Stimulated activated CD8-positive, alpha-beta memory T cell treated with anti-CD3 and anti-CD28 coated beads, Interleukin-7, amount 100 ng/mL, for 48 hours (primary cell): ENCODE measurements at regions not wholly inside any gene's neighbourhood (a gene's known extent, or its start where the extent isn't known, plus 50 kb on each side); places are given as distances from the start of the nearest gene placed in this dataset.

Source experiments
- DNase-seq, 2 donors: peaks; one replicate each; pipeline ENCODE4 v3.0.0-alpha.2; 2020; ENCODE audit warnings: low read depth in 1 of 2; ENCODE audit errors: extremely low read depth in 1 of 2

DNA sequence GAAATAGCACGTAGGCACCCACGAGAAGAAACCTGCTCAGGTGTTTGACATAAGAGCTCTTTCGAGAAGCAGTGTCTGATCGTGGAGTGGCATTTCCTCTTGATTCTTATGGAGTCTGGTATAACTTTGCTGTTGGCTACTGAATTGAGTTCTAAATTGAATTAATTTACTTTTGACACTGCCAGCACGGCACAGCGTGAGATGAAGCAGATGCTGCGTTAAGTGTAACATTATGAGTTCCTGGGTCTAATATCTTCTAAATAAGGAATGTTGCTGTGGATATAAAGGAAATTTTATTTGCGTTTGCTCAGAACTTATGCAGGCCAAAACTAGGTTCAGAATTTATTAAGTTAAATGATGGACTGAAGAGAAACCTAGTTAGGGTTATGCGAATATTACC, 919.9 kb downstream of the TUSC7 start:
- no peak for DNase-seq

- DNase-seq, result no peak
Observed at GRCh38 chr3:117630469-117630868, 920.9 kb downstream of the TUSC7 start.

- DNase-seq, result no peak
Observed at GRCh38 chr3:117630885-117631284, 921.3 kb downstream of the TUSC7 start.

DNA sequence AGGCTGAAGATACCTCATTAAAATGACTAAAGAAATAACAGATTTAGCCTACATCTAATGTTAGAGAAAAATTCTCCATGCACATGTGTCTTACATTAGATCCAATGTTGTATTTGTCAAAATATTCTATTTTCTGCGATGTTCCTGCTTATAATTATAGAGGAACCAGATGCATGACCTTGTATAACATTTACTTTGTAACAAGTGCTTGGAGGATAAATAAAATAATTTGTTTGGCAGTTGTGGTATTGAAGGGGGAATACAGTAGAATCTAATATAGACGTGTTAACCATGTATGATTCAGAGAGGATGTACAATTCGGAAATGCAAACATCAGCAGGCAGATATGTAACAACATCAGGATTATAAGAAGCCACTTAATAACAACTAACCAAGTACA, 922.2 kb downstream of the TUSC7 start:
- no peak for DNase-seq

DNA sequence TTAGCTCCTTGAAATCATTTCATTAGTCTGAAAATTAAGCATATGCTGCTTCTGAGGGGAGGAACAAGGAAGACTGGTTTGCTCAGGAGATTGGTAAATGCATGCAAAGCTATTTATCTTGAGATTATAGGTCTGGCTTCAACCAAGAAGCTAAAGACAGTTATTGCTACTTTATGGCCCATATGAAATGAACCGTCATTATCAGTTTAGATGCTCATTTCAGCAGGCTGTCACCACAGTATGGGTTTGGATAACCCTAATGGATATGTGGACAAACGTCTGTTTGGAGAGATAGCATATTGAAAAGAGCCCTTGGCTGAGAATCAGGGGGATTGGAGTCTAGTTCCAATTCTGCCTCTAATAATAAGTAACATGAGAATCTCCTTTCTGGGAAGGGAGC, 922.6 kb downstream of the TUSC7 start:
- no peak for DNase-seq

- no peak for DNase-seq
Observed at GRCh38 chr3:117633207-117633606, 923.6 kb downstream of the TUSC7 start.

DNA sequence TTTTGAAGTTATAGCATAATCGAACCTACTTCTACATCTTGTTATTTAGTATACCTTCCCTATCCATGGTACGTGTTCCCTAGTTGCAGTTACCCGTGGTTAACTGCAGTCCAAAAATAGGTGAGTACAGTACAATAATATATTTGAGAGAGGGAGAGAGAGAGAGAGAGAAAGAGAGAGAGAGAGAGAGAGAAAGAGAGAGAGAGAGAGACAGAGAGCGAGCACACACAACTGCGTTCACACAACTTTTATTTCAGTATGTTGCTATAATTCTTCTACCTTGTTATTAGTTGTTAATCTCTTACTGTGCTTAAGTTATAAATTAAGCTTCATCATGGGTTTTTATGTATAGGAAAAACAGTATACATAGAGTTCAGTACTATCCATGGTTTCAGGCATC, 928.1 kb downstream of the TUSC7 start:
- DNase-seq, result no peak

- no peak for DNase-seq
Observed at GRCh38 chr3:117644203-117644602, 934.6 kb downstream of the TUSC7 start.

GRCh38 chr3:117645561-117646242, 936.1 kb downstream of the TUSC7 start:
- no peak for DNase-seq

GRCh38 chr3:117647435-117647834, 937.9 kb downstream of the TUSC7 start:
- no peak for DNase-seq

DNA sequence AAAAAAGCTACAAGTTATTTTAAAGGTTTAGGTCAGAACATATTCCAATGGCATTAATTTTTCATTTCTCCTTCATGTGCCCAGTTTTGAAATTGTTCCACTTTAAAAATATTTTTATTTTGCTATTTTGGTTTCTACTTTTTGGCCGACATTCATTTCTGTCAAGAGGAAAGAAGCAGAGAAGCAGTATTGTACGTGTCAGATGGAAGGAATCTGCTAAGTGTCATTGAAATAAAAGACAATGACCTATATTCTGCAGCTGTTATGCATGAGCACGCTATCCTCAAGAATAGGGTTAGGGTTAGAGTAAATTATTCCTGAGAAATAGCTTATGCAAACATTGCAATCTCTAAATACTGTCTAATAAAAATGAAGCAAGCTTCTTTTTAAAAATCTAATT, 941.7 kb downstream of the TUSC7 start:
- no peak for DNase-seq

GRCh38 chr3:117656391-117656790, 946.8 kb downstream of the TUSC7 start:
- DNase-seq, result no peak

DNA sequence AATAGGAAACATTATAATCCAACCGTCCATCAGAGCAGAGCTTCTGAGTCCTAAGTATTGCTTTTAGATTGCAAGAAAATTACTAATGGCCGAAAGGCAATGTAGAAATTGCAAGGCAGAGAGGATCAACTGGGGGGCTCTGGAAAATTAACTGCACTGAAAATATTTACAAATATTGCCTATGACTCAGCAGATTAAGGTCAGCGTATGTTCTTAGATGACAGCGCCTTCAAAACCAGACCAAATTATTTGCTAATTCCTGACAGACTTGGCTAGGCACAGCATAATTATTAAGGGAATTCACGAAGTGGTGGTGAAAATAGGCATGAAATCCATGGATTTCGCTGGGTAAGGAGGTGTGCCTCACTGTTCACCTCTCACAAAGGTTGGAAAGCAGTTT, 947.7 kb downstream of the TUSC7 start:
- no peak for DNase-seq

- no peak for DNase-seq
Observed at GRCh38 chr3:117660941-117661817, 951.6 kb downstream of the TUSC7 start.

DNA sequence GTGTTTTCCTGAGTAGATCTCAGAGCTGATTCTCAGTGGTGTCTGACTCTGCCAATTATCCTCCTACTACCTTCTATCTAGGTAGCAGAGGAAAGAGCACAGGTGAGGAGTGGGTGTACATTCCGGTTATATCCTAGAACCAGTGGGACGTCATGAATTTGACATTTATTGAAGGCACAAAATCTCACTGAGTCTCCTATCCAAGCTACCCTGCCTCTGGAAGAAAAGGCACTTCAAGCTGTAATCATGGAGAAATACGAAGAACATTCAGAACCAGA, 952.2 kb downstream of the TUSC7 start:
- DNase-seq, result no peak

DNA sequence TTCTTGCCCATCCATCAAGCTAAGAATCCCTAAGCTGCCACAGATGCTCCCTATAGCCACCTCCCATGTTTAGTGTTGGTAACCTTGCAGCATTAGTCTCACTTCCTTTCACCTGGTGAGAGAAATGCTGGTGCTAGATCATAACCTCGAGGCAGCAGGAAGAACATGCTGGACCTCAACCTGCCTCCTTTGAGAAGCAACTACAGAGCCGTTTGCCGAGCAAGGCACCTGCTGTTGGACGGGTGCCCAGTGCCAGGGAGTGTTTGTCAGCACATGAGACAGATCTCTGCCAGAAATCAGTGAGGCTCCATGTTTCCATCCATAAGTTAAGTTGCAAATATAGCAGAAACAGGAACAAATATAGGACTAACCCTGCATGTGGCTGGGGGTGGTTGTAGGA, 955.7 kb downstream of the TUSC7 start:
- DNase-seq, result no peak

- DNase-seq, result no peak
Observed at GRCh38 chr3:117666325-117666724, 956.7 kb downstream of the TUSC7 start.

- no peak for DNase-seq
Observed at GRCh38 chr3:117666812-117667211, 957.2 kb downstream of the TUSC7 start.

DNA sequence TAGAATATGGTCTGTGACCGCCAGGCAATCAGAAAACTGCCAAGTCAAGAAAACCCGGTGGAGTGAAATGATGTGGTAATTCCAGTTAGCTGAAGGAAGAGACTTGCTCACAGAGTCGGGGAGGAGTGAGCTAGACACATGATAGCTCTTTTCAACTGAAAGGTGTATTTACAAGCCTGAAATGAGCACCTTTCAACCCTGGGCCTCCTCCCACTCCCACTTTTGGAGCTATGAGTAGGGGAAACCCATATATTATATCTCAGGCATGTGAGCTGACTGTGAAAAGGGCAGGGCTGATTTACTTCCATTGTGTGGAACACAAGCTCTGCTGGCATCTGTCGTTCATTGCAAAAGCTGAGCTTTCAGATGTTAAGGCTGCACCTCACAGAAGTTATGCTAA, 960.2 kb downstream of the TUSC7 start:
- DNase-seq, result no peak

GRCh38 chr3:117671722-117672318, 962.2 kb downstream of the TUSC7 start:
- no peak for DNase-seq

- no peak for DNase-seq
Observed at GRCh38 chr3:117674321-117674720, 964.7 kb downstream of the TUSC7 start.

DNA sequence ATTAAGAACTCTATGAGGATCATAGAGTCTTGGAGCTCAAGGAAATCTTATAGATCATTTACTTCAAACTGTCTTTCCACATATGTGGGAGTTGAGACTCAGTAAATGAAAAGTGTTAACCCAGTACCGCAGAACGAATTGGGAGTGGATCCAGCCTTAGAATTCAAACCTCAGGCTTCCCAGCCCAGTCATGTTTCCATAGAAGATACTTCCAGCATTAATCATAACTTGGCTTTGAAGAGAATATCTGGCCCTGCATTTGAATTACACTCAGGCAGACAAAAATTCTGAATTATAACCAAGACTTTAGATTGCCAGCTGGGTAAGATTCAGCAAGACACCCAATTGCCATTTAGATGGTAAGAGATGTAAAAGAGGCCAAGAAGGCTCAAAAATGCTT, 972.0 kb downstream of the TUSC7 start:
- no peak for DNase-seq
